Nephron progenitor cell (in vitro differentiated cells): ENCODE measurements at regions not wholly inside any gene's neighbourhood (a gene's known extent, or its start where the extent isn't known, plus 50 kb on each side); places are given as distances from the start of the nearest gene placed in this dataset.
A peak's percentile ranks its signal among the peaks of the same experiment; 100 is the strongest.

Experiments
- DNase-seq: peaks from one replicate; pipeline ENCODE4 v3.0.0; 2021
- H3K27ac Mint-ChIP-seq: 2 replicates; pipeline ENCODE4 v1.8.0; 2021; ENCODE audit warnings: mild to moderate bottlenecking, moderate library complexity, mixed read lengths
- H3K27me3 Mint-ChIP-seq: 2 replicates; pipeline ENCODE4 v1.8.0; 2021; ENCODE audit warnings: mild to moderate bottlenecking, low read depth, mixed read lengths; ENCODE audit not compliant: poor library complexity
- H3K36me3 Mint-ChIP-seq: 2 replicates; pipeline ENCODE4 v1.8.0; 2021; ENCODE audit warnings: low read depth, mixed read lengths
- H3K4me1 Mint-ChIP-seq: 2 replicates; pipeline ENCODE4 v1.8.0; 2021; ENCODE audit warnings: mixed read lengths
- H3K4me3 Mint-ChIP-seq: 2 replicates; pipeline ENCODE4 v1.8.0; 2021; ENCODE audit warnings: mild to moderate bottlenecking, moderate library complexity, mixed read lengths
- H3K9me3 Mint-ChIP-seq: 2 replicates; pipeline ENCODE4 v1.8.0; 2021; ENCODE audit warnings: mild to moderate bottlenecking, moderate library complexity, mixed read lengths
- CTCF ChIP-seq: fragments of 200-600 bp; sonication (generic); IDR thresholded peaks from 2 replicates; pipeline ENCODE4 v1.5.0; 2021; ENCODE audit warnings: antibody characterized with exemption

- Mint-ChIP-seq H3K4me1 (peaks cover 8% of the 10 kb centered on the region), H3K36me3 (no peaks in the 10 kb centered on the region), H3K27me3 (no peaks in the 10 kb centered on the region), H3K4me3 (no peak overlapping the region), H3K9me3 (no peaks in the 10 kb centered on the region), H3K27ac (no peak overlapping the region)
- TF ChIP-seq CTCF: no peak
- no peak for DNase-seq
These were observed 1076.5 kb upstream of the ZEB2 start for GRCh38 chr2:145596416-145596815.

- H3K4me1 Mint-ChIP-seq: peaks cover 8% of the 10 kb centered on the region
- H3K9me3 Mint-ChIP-seq: no peaks in the 10 kb centered on the region
These were observed 1075.4 kb upstream of the ZEB2 start for GRCh38 chr2:145595296-145595695.

GRCh38 chr2:145593991-145594614 lies 1074.2 kb upstream of the ZEB2 start:
- TF ChIP-seq CTCF: no peak
- no peak overlapping the region for H3K27ac Mint-ChIP-seq
- H3K36me3 Mint-ChIP-seq: no peaks in the 10 kb centered on the region
- no peak for DNase-seq
- no peaks in the 10 kb centered on the region for H3K27me3 Mint-ChIP-seq
- H3K4me3 Mint-ChIP-seq: no peak overlapping the region
- peaks cover 8% of the 10 kb centered on the region for H3K4me1 Mint-ChIP-seq
- H3K9me3 Mint-ChIP-seq: no peaks in the 10 kb centered on the region

More at GRCh38 chr2:145595296-145595695, 1075.4 kb upstream of the ZEB2 start:
- H3K36me3 Mint-ChIP-seq: no peaks in the 10 kb centered on the region
- peak overlapping the region; percentile 41 for H3K27ac Mint-ChIP-seq
- DNase-seq: no peak
- TF ChIP-seq CTCF: no peak
- H3K4me3 Mint-ChIP-seq: no peak overlapping the region
- H3K27me3 Mint-ChIP-seq: no peaks in the 10 kb centered on the region

GRCh38 chr2:145593280-145593679 lies 1073.4 kb upstream of the ZEB2 start:
- peaks cover 3% of the 10 kb centered on the region for H3K4me1 Mint-ChIP-seq
- no peak overlapping the region for H3K4me3 Mint-ChIP-seq
- no peaks in the 10 kb centered on the region for H3K27me3 Mint-ChIP-seq
- H3K36me3 Mint-ChIP-seq: no peaks in the 10 kb centered on the region
- no peak for TF ChIP-seq CTCF
- DNase-seq: no peak
- H3K9me3 Mint-ChIP-seq: no peaks in the 10 kb centered on the region
- no peak overlapping the region for H3K27ac Mint-ChIP-seq

GRCh38 chr2:145592361-145592760 lies 1072.4 kb upstream of the ZEB2 start:
- peaks cover 3% of the 10 kb centered on the region for H3K4me1 Mint-ChIP-seq
- no peaks in the 10 kb centered on the region for H3K9me3 Mint-ChIP-seq
- DNase-seq: no peak
- no peak for TF ChIP-seq CTCF
- H3K4me3 Mint-ChIP-seq: no peak overlapping the region
- H3K27ac Mint-ChIP-seq: no peak overlapping the region
- no peaks in the 10 kb centered on the region for H3K36me3 Mint-ChIP-seq
- no peaks in the 10 kb centered on the region for H3K27me3 Mint-ChIP-seq

GRCh38 chr2:145591109-145591809 lies 1071.3 kb upstream of the ZEB2 start:
- no peak for DNase-seq
- no peak for TF ChIP-seq CTCF
- no peak overlapping the region for H3K4me3 Mint-ChIP-seq
- no peaks in the 10 kb centered on the region for H3K36me3 Mint-ChIP-seq
- no peaks in the 10 kb centered on the region for H3K9me3 Mint-ChIP-seq
- H3K4me1 Mint-ChIP-seq: peaks cover 7% of the 10 kb centered on the region
- H3K27ac Mint-ChIP-seq: no peak overlapping the region
- H3K27me3 Mint-ChIP-seq: no peaks in the 10 kb centered on the region
